K562 (cell line): ENCODE measurements at regions not wholly inside any gene's neighbourhood (a gene's known extent, or its start where the extent isn't known, plus 50 kb on each side); places are given as distances from the start of the nearest gene placed in this dataset.
A peak's percentile ranks its signal among the peaks of the same experiment; 100 is the strongest.

Source experiments
- ATAC-seq: fragments of 200-7000 bp; cut with Tn5 transposase; 3 replicates; pipeline ENCODE4 v1.9.1; 2020; ENCODE audit warnings: moderate library complexity
- BruUV-seq: library from RNA; stranded (reverse); fragments of 400-500 nt; replicated peaks from 2 replicates; lab custom pipeline; 2021; lab: Mats Ljungman, UMichigan
- CTCF ChIA-PET: fragments of 300-600 bp; formaldehyde crosslinking; extraction: SDS; loops from one replicate; lab custom pipeline; 2021; ENCODE audit warnings: low intra/inter-chr PET ratio; lab: Yijun Ruan, JAX
- POLR2A ChIA-PET: fragments of 300-600, 350-650 bp; sonication (Branson Sonifier 250); formaldehyde crosslinking; extraction: SDS; loops from one replicate; lab custom pipeline; 2021; ENCODE audit warnings: antibody characterized with exemption, inconsistent platforms; lab: Yijun Ruan, JAX
- DNase-seq, 4 experiments: peaks; one replicate each; pipeline versions ENCODE4 v3.0.0 to v3.0.0-alpha.2; 2011 to 2018; ENCODE audit warnings: low spot score in 3 of 4, mixed read lengths in 3 of 4; ENCODE audit errors: extremely low read depth in 1 of 4
- FAIRE-seq: peaks from 2 replicates; lab custom pipeline; 2011; peaks lifted over from hg19 to GRCh38; lab: Jason Lieb, UNC
- H2AFZ ChIP-seq: 2 replicates; pipeline ENCODE4 v1.6.0; 2011; ENCODE audit warnings: low read depth, low read length, control low read depth, inconsistent platforms
- H3K27ac ChIP-seq: fragments of 200-600 bp; 3 replicates; pipeline ENCODE4 v1.8.0; 2011; ENCODE audit warnings: low read depth, mild to moderate bottlenecking, control low read depth, inconsistent platforms, low read length, moderate library complexity, mixed read lengths; ENCODE audit errors: extremely low read depth
- H3K27me3 ChIP-seq, 2 experiments: fragments of 300-600 bp in 1 of 2; 2 replicates in 1 of 2; 3 replicates in 1 of 2; pipeline versions ENCODE4 v1.6.0 to v1.8.0; 2011; ENCODE audit warnings: inconsistent platforms in 2 of 2, low read length in 2 of 2, mild to moderate bottlenecking in 1 of 2, mixed read lengths in 1 of 2, moderate library complexity in 1 of 2; ENCODE audit not compliant: control insufficient read depth in 2 of 2, insufficient read depth in 2 of 2
- H3K36me3 ChIP-seq: fragments of 300-600 bp; 3 replicates; pipeline ENCODE4 v1.8.0; 2011; ENCODE audit warnings: mild to moderate bottlenecking, low read length, inconsistent platforms; ENCODE audit not compliant: control insufficient read depth, insufficient read depth
- H3K4me1 ChIP-seq, 2 experiments: fragments of 200-600 bp in 1 of 2; replicated peaks in 1 of 2; 2 replicates in 1 of 2; 3 replicates in 1 of 2; pipeline versions ENCODE4 v1.5.1 to v1.8.0; 2011; ENCODE audit warnings: inconsistent platforms in 2 of 2, low read length in 2 of 2, mild to moderate bottlenecking in 1 of 2, mixed read lengths in 1 of 2, moderate library complexity in 1 of 2; ENCODE audit not compliant: control insufficient read depth in 2 of 2, insufficient read depth in 2 of 2
- H3K4me2 ChIP-seq: 2 replicates; pipeline ENCODE4 v1.6.1; 2011; ENCODE audit warnings: low read length, control low read depth, inconsistent platforms, mixed read lengths; ENCODE audit not compliant: insufficient read depth
- H3K4me3 ChIP-seq: fragments of 200-600 bp; sonication (generic), shearing (Covaris generic); 2 replicates; pipeline ENCODE4 v1.5.1; 2016; ENCODE audit warnings: control low read depth, inconsistent platforms
- H3K79me2 ChIP-seq: fragments of 200-600 bp; 3 replicates; pipeline ENCODE4 v1.8.0; 2011; ENCODE audit warnings: low read length, inconsistent platforms; ENCODE audit not compliant: control insufficient read depth, insufficient read depth
- H3K9ac ChIP-seq, 2 experiments: 2 replicates each; pipeline versions ENCODE4 v1.6.0 to v1.6.1; 2011; ENCODE audit warnings: low read depth in 2 of 2, low read length in 2 of 2, control low read depth in 1 of 2, inconsistent platforms in 1 of 2, mild to moderate bottlenecking in 1 of 2, mixed read lengths in 1 of 2; ENCODE audit not compliant: insufficient read depth in 1 of 2
- H3K9me1 ChIP-seq: one replicate; pipeline ENCODE4 v1.6.0; 2011; ENCODE audit warnings: inconsistent platforms, mild to moderate bottlenecking, low read length, moderate library complexity; ENCODE audit not compliant: control insufficient read depth, insufficient read depth
- H3K9me3 ChIP-seq: replicated peaks from 2 replicates; pipeline ENCODE4 v1.5.1; 2011; ENCODE audit warnings: low read depth, low read length, inconsistent platforms; ENCODE audit not compliant: control insufficient read depth, insufficient read depth
- H4K20me1 ChIP-seq: replicated peaks from 2 replicates; pipeline ENCODE4 v1.6.1; 2011; ENCODE audit warnings: low read length, inconsistent platforms, mixed read lengths; ENCODE audit not compliant: control insufficient read depth, insufficient read depth
- BHLHE40 ChIP-seq: IDR thresholded peaks from 2 replicates; pipeline ENCODE4 v1.6.1; 2011; ENCODE audit warnings: low read length, improper control_type of control experiment
- HMG20A ChIP-seq: fragments of 450-650 bp; formaldehyde crosslinking; conservative IDR thresholded peaks from 2 replicates; pipeline ENCODE4 v1.4.0; 2020; ENCODE audit warnings: mild to moderate bottlenecking, mixed read lengths
- KLF16 ChIP-seq: IDR thresholded peaks from 2 replicates; pipeline ENCODE4 v1.6.1; 2016; ENCODE audit warnings: antibody characterized with exemption
- NEUROD1 ChIP-seq: fragments of 150-350 bp; IDR thresholded peaks from 2 replicates; pipeline ENCODE4 v1.6.1; 2014; ENCODE audit warnings: borderline replicate concordance, low read length, low read depth; ENCODE audit not compliant: partially characterized antibody
- NKRF ChIP-seq: fragments of 450-650 bp; IDR thresholded peaks from 2 replicates; pipeline ENCODE4 v1.6.1; 2016; ENCODE audit warnings: borderline replicate concordance
- RBM25 ChIP-seq: fragments of 200-400 bp; formaldehyde crosslinking; IDR thresholded peaks from 2 replicates; pipeline ENCODE4 v1.6.1; 2018; ENCODE audit warnings: low read length, low read depth, moderate library complexity; ENCODE audit not compliant: severe bottlenecking
- TCF15 ChIP-seq: fragments of 250-450 bp; sonication (Bioruptor Pico); IDR thresholded peaks from 2 replicates; pipeline ENCODE4 v1.8.0; 2022; ENCODE audit warnings: moderate library complexity, mild to moderate bottlenecking, inconsistent platforms
- ZFP36 ChIP-seq: fragments of 150-350 bp; IDR thresholded peaks from 2 replicates; pipeline ENCODE4 v1.6.1; 2018; ENCODE audit warnings: low read length, low read depth; ENCODE audit not compliant: partially characterized antibody
- ZNF146 ChIP-seq: IDR thresholded peaks from one replicate; pipeline ENCODE4 v1.6.1; 2018; ENCODE audit warnings: missing compliant biosample characterization; ENCODE audit not compliant: unreplicated experiment
- ZNF239 ChIP-seq: fragments of 250-450 bp; sonication (Bioruptor Pico); IDR thresholded peaks from 2 replicates; pipeline ENCODE4 v1.4.0; 2020; ENCODE audit warnings: mild to moderate bottlenecking
- ZNF41 ChIP-seq: fragments of 250-450 bp; sonication (Bioruptor Pico); conservative IDR thresholded peaks from 2 replicates; pipeline ENCODE4 v1.4.0; 2020; ENCODE audit warnings: mild to moderate bottlenecking
- WGBS: fragments of 100-300 bp; shearing (Covaris generic); methylation state at CpG from one replicate; pipeline ENCODE4 v1.1.6; 2016; ENCODE audit warnings: low coverage, mixed read lengths; ENCODE audit not compliant: insufficient coverage; ENCODE audit errors: missing lambda C conversion rate; 5-methylcytosine and 5-hydroxymethylcytosine counted together
- in situ Hi-C: fragments of 300-500 bp; cut with MboI; formaldehyde crosslinking; loops from 4 replicates; pipeline ENCODE4 v1.15.0; 2018; ENCODE audit warnings: inconsistent platforms, mixed read lengths
- intact Hi-C: fragments of 100-400 bp; cut with micrococcal nuclease; formaldehyde crosslinking; loops from 2 replicates; pipeline ENCODE4 v1.14.2; 2022

GRCh38 chr16:73414638-73415037, 366.7 kb upstream of the ZFHX3 start (continued):
- TF ChIP-seq NKRF, result no peak
- no peak for TF ChIP-seq TCF15
- no peak for TF ChIP-seq BHLHE40
- no peak for TF ChIP-seq NEUROD1
- TF ChIP-seq ZNF146 (CRISPR knock-in tag), result no peak
- no peak for TF ChIP-seq ZFP36

- Histone ChIP-seq H3K4me1 (no peaks in the 10 kb centered on the region), H3K36me3 (no peaks in the 10 kb centered on the region), H3K27ac (no peak overlapping the region), H4K20me1 (no peaks in the 10 kb centered on the region; the same call in 1 of the 2 replicates), H3K27me3 (peaks cover 0 to 4% of the 10 kb centered on the region in 2 experiments; a peak in 3 of 5 replicates), H3K9me1 (no peaks in the 10 kb centered on the region), H3K9ac (no peak overlapping the region), H3K4me3 (no peak overlapping the region), H3K79me2 (no peaks in the 10 kb centered on the region), H3K9me3 (no peaks in the 10 kb centered on the region)
- DNase-seq (no peak), ATAC-seq (no peak)
- ChIA-PET POLR2A (no interaction called here), CTCF (no interaction called here)
- in situ Hi-C loops, result no loop called here
- intact Hi-C loops, result no loop called here
- 0% methylated on average over 1 of the region's 1 CpG for whole genome bisulfite sequencing
- no peak for TF ChIP-seq HMG20A (CRISPR knock-in tag)
- TF ChIP-seq ZNF239 (CRISPR knock-in tag), result peak; percentile 98
- no peak for TF ChIP-seq ZNF41 (CRISPR knock-in tag)
- peak; percentile 93 for TF ChIP-seq RBM25
- TF ChIP-seq KLF16, result no peak
- TF ChIP-seq, all 486 proteins: peak for 2
- H2AFZ ChIP-seq, result no peak overlapping the region
- no TSS peak for BruUV-seq
- FAIRE-seq, result no peak
- H3K4me2 ChIP-seq, result no peak overlapping the region
Observed at GRCh38 chr16:73413830-73414190, 365.9 kb upstream of the ZFHX3 start.
